ENCODE measurements at regions not wholly inside any gene's neighbourhood (a gene's known extent, or its start where the extent isn't known, plus 50 kb on each side); places are given as distances from the start of the nearest gene placed in this dataset.

- no peaks in the 10 kb centered on the region for H3K36me3 ChIP-seq (ENCODE audit: control insufficient read depth, low read length)
- H4K20me1 ChIP-seq (ENCODE audit: control insufficient read depth, insufficient read depth, low read depth, low read length) = no peaks in the 10 kb centered on the region
- no peaks in the 10 kb centered on the region for H3K79me2 ChIP-seq (ENCODE audit: control insufficient read depth, low read length)
- no peaks in the 10 kb centered on the region for H3K27me3 ChIP-seq (ENCODE audit: control insufficient read depth, low read length)
- H3K4me1 ChIP-seq (ENCODE audit: control insufficient read depth, low read length) = no peaks in the 10 kb centered on the region
- H3F3A ChIP-seq (ENCODE audit: control insufficient read depth, insufficient read depth) = no peaks in the 10 kb centered on the region
- TF ChIP-seq EZH2phosphoT487 (IDR thresholded peaks at IDR 0.05; ENCODE audit: borderline replicate concordance, low read length) (no peak), CTCF (IDR thresholded peaks at IDR 0.05; ENCODE audit: low read depth, low read length, poor library complexity, severe bottlenecking) (no peak)
- H3K4me3 ChIP-seq (ENCODE audit: low read length) = no peak overlapping the region
- H3K27ac ChIP-seq (ENCODE audit: low read depth, low read length) = no peak overlapping the region
- no peak overlapping the region for H3K4me2 ChIP-seq (ENCODE audit: low read length)
- H3K9me3 ChIP-seq (ENCODE audit: control insufficient read depth, insufficient read depth, low read length) = no peaks in the 10 kb centered on the region
- H3K9me2 ChIP-seq (replicated peaks; ENCODE audit: control insufficient read depth, low read length) = no peaks in the 10 kb centered on the region
Observed at GRCh38 chr15:94875550-94875949, 644.2 kb downstream of the MCTP2 start.

- no peak overlapping the region for H3K27ac ChIP-seq (ENCODE audit: low read depth, low read length)
- no peaks in the 10 kb centered on the region for H3F3A ChIP-seq (ENCODE audit: control insufficient read depth, insufficient read depth)
- H3K27me3 ChIP-seq (ENCODE audit: control insufficient read depth, low read length) = no peaks in the 10 kb centered on the region
- no peaks in the 10 kb centered on the region for H3K36me3 ChIP-seq (ENCODE audit: control insufficient read depth, low read length)
- H3K9me2 ChIP-seq (replicated peaks; ENCODE audit: control insufficient read depth, low read length) = no peaks in the 10 kb centered on the region
- no peaks in the 10 kb centered on the region for H3K4me1 ChIP-seq (ENCODE audit: control insufficient read depth, low read length)
- H3K4me2 ChIP-seq (ENCODE audit: low read length) = no peak overlapping the region
- H3K79me2 ChIP-seq (ENCODE audit: control insufficient read depth, low read length) = no peaks in the 10 kb centered on the region
- no peaks in the 10 kb centered on the region for H4K20me1 ChIP-seq (ENCODE audit: control insufficient read depth, insufficient read depth, low read depth, low read length)
- no peak overlapping the region for H3K4me3 ChIP-seq (ENCODE audit: low read length)
- TF ChIP-seq CTCF (IDR thresholded peaks at IDR 0.05; ENCODE audit: low read depth, low read length, poor library complexity, severe bottlenecking) (no peak), EZH2phosphoT487 (IDR thresholded peaks at IDR 0.05; ENCODE audit: borderline replicate concordance, low read length) (no peak)
- no peaks in the 10 kb centered on the region for H3K9me3 ChIP-seq (ENCODE audit: control insufficient read depth, insufficient read depth, low read length)
Observed at GRCh38 chr15:94877833-94878232, 646.5 kb downstream of the MCTP2 start.

GRCh38 chr15:94882071-94882712 is 650.8 kb downstream of the MCTP2 start:
- no peaks in the 10 kb centered on the region for H4K20me1 ChIP-seq (ENCODE audit: control insufficient read depth, insufficient read depth, low read depth, low read length)
- no peaks in the 10 kb centered on the region for H3K27me3 ChIP-seq (ENCODE audit: control insufficient read depth, low read length)
- no peaks in the 10 kb centered on the region for H3K36me3 ChIP-seq (ENCODE audit: control insufficient read depth, low read length)
- no peaks in the 10 kb centered on the region for H3K79me2 ChIP-seq (ENCODE audit: control insufficient read depth, low read length)
- no peak overlapping the region for H3K27ac ChIP-seq (ENCODE audit: low read depth, low read length)
- H3K4me2 ChIP-seq (ENCODE audit: low read length) = no peak overlapping the region
- H3K4me3 ChIP-seq (ENCODE audit: low read length) = no peak overlapping the region
- H3K4me1 ChIP-seq (ENCODE audit: control insufficient read depth, low read length) = no peaks in the 10 kb centered on the region
- TF ChIP-seq CTCF (IDR thresholded peaks at IDR 0.05; ENCODE audit: low read depth, low read length, poor library complexity, severe bottlenecking) = no peak
- no peaks in the 10 kb centered on the region for H3K9me3 ChIP-seq (ENCODE audit: control insufficient read depth, insufficient read depth, low read length)
- H3K9me2 ChIP-seq (replicated peaks; ENCODE audit: control insufficient read depth, low read length) = no peaks in the 10 kb centered on the region
- H3F3A ChIP-seq (ENCODE audit: control insufficient read depth, insufficient read depth) = no peaks in the 10 kb centered on the region

All from DOHH2 (cell line).